NCI-H2107 treated with DMSO at 0.1 percent for 48 hours (cell line): ENCODE measurements at regions not wholly inside any gene's neighbourhood (a gene's known extent, or its start where the extent isn't known, plus 50 kb on each side); places are given as distances from the start of the nearest gene placed in this dataset.
"Not testable (repeated sequence)": the region's sequence is repeated elsewhere in the genome, so short reads cannot be mapped to it uniquely, and the experiment has no call there.

Source experiments
- DNase-seq: peaks from one replicate; lab custom pipeline; 2025; ENCODE audit not compliant: unreplicated experiment; lab: John Stamatoyannopoulos, UW

GRCh38 chr6:28621268-28621667 lies 95.6 kb downstream of the GPX5 start:
- DNase-seq, result not testable (repeated sequence)

- DNase-seq, result not testable (repeated sequence)
Measured at GRCh38 chr6:28623242-28623641, 97.6 kb downstream of the GPX5 start.

GRCh38 chr6:28626386-28626785 lies 100.7 kb downstream of the GPX5 start:
- not testable (repeated sequence) for DNase-seq

GRCh38 chr6:28632326-28632851 lies 106.7 kb downstream of the GPX5 start:
- no peak for DNase-seq

- DNase-seq, result no peak
Measured at GRCh38 chr6:28633445-28634215, 107.9 kb downstream of the GPX5 start.

- DNase-seq, result no peak
Measured at GRCh38 chr6:28634411-28634760, 108.7 kb downstream of the GPX5 start.

GRCh38 chr6:28634761-28635546 lies 109.3 kb downstream of the GPX5 start:
- no peak for DNase-seq

GRCh38 chr6:28635547-28636158 lies 110.0 kb downstream of the GPX5 start:
- DNase-seq, result no peak

- no peak for DNase-seq
Measured at GRCh38 chr6:28638787-28639430, 113.2 kb downstream of the GPX5 start.

- DNase-seq, result not testable (repeated sequence)
Measured at GRCh38 chr6:28639445-28640290, 114.0 kb downstream of the GPX5 start.

GRCh38 chr6:28643017-28643740 lies 117.5 kb downstream of the GPX5 start:
- DNase-seq, result no peak

- no peak for DNase-seq
Measured at GRCh38 chr6:28646650-28647049, 121.0 kb downstream of the GPX5 start.

GRCh38 chr6:28648035-28648877 lies 122.6 kb downstream of the GPX5 start:
- DNase-seq, result peak; percentile 30

GRCh38 chr6:28648878-28649375 lies 123.2 kb downstream of the GPX5 start:
- DNase-seq, result no peak

- no peak for DNase-seq
Measured at GRCh38 chr6:28651161-28651560, 125.5 kb downstream of the GPX5 start.

GRCh38 chr6:28653876-28654275 lies 128.2 kb downstream of the GPX5 start:
- DNase-seq, result no peak

GRCh38 chr6:28655164-28655563 lies 129.5 kb downstream of the GPX5 start:
- DNase-seq, result no peak

GRCh38 chr6:28656715-28657114 lies 131.0 kb downstream of the GPX5 start:
- DNase-seq, result no peak

- no peak for DNase-seq
Measured at GRCh38 chr6:28657381-28657768, 131.7 kb downstream of the GPX5 start.
